ENCODE measurements at regions not wholly inside any gene's neighbourhood (a gene's known extent, or its start where the extent isn't known, plus 50 kb on each side); places are given as distances from the start of the nearest gene placed in this dataset.
A peak's percentile ranks its signal among the peaks of the same experiment; 100 is the strongest.

DNA sequence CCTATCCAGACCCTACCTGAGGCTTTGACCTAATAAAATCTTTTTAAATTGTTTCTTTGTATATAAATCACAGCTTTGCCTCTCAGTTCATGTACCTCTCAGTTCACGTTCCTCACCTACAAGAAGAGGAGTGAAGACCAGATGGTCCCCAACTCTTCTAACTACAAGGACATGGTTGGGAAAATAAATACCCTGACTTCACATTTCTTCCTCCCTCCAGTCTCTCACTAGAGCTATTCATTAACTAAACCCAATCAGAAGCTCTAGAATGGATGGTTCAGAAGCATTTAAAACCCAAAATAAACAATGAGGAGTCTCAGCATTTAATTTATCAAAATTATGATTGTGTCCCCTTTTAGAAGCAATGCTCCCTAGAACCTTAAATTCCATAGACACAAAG, 97.3 kb upstream of the AGTR1 start:
- in situ Hi-C loops (cut with HindIII; ENCODE audit: low pct_unique_long_range_greater_than_20kb, low sequenced_read_pairs) (no loop called here), intact Hi-C loops (cut with micrococcal nuclease; ENCODE audit: unreplicated experiment) (no loop called here)
- no peaks in the 10 kb centered on the region for H3K27me3 ChIP-seq (ENCODE audit: control insufficient read depth, insufficient read depth, low read length)
- POLR2A ChIA-PET, result no interaction called here
- no TSS peak for BruUV-seq (replicated peaks)
- no peaks in the 10 kb centered on the region for H3K36me3 ChIP-seq (ENCODE audit: control insufficient read depth, insufficient read depth, low read length)
- TF ChIP-seq POLR2AphosphoS5 (IDR thresholded peaks at IDR 0.05; ENCODE audit: low read depth, low read length), result no peak
- TF ChIP-seq TCF7L2 (IDR thresholded peaks at IDR 0.05; ENCODE audit: low read depth, low read length), result no peak
- no peak for TF ChIP-seq SIN3A (IDR thresholded peaks at IDR 0.05; ENCODE audit: borderline replicate concordance, insufficient read depth, low read depth, low read length)
- TF ChIP-seq, protein P1, sequence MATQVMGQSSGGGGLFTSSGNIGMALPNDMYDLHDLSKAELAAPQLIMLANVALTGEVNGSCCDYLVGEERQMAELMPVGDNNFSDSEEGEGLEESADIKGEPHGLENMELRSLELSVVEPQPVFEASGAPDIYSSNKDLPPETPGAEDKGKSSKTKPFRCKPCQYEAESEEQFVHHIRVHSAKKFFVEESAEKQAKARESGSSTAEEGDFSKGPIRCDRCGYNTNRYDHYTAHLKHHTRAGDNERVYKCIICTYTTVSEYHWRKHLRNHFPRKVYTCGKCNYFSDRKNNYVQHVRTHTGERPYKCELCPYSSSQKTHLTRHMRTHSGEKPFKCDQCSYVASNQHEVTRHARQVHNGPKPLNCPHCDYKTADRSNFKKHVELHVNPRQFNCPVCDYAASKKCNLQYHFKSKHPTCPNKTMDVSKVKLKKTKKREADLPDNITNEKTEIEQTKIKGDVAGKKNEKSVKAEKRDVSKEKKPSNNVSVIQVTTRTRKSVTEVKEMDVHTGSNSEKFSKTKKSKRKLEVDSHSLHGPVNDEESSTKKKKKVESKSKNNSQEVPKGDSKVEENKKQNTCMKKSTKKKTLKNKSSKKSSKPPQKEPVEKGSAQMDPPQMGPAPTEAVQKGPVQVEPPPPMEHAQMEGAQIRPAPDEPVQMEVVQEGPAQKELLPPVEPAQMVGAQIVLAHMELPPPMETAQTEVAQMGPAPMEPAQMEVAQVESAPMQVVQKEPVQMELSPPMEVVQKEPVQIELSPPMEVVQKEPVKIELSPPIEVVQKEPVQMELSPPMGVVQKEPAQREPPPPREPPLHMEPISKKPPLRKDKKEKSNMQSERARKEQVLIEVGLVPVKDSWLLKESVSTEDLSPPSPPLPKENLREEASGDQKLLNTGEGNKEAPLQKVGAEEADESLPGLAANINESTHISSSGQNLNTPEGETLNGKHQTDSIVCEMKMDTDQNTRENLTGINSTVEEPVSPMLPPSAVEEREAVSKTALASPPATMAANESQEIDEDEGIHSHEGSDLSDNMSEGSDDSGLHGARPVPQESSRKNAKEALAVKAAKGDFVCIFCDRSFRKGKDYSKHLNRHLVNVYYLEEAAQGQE (IDR thresholded peaks at IDR 0.05; ENCODE audit: insufficient read depth in 1 of 2, low read depth in 2 of 2, low read length in 1 of 2), result no peak
- no peak for TF ChIP-seq CTCF (IDR thresholded peaks at IDR 0.05)
- DNase-seq (ENCODE audit: low read depth, low spot score), result no peak
- CTCF ChIA-PET, result no interaction called here
- no peaks in the 10 kb centered on the region for H3K4me1 ChIP-seq (ENCODE audit: control insufficient read depth, insufficient read depth, low read length)
- no peak overlapping the region for H3K4me3 ChIP-seq (ENCODE audit: low read depth in 2 of 2, low read length in 2 of 2)
- no peak overlapping the region for H3K27ac ChIP-seq (ENCODE audit: low read length)
- no peak for ATAC-seq
- H3K9me3 ChIP-seq (ENCODE audit: control insufficient read depth, insufficient read depth, low read depth, low read length), result no peaks in the 10 kb centered on the region

- Histone ChIP-seq H3K36me3 (ENCODE audit: control insufficient read depth, insufficient read depth, low read length) (no peaks in the 10 kb centered on the region), H3K27ac (ENCODE audit: low read length) (no peak overlapping the region), H3K4me1 (ENCODE audit: control insufficient read depth, insufficient read depth, low read length) (no peaks in the 10 kb centered on the region), H3K4me3 (ENCODE audit: low read depth in 2 of 2, low read length in 2 of 2) (no peak overlapping the region), H3K9me3 (ENCODE audit: control insufficient read depth, insufficient read depth, low read depth, low read length) (no peaks in the 10 kb centered on the region), H3K27me3 (ENCODE audit: control insufficient read depth, insufficient read depth, low read length) (no peaks in the 10 kb centered on the region)
- DNase-seq (ENCODE audit: low read depth, low spot score) (no peak), ATAC-seq (no peak)
- CTCF ChIA-PET, result no interaction called here
- TF ChIP-seq TCF7L2 (IDR thresholded peaks at IDR 0.05; ENCODE audit: low read depth, low read length) (0 out of 2 replicates have a peak, but pooled peaks have one; percentile 35), CTCF (IDR thresholded peaks at IDR 0.05) (no peak)
- in situ Hi-C loops (cut with HindIII; ENCODE audit: low pct_unique_long_range_greater_than_20kb, low sequenced_read_pairs), result no loop called here
- intact Hi-C loops (cut with micrococcal nuclease; ENCODE audit: unreplicated experiment), result no loop called here
- no TSS peak for BruUV-seq (replicated peaks)
- POLR2A ChIA-PET, result no interaction called here
Measured at GRCh38 chr3:148600902-148601765, 96.6 kb upstream of the AGTR1 start.

Measured in Panc1 (cell line).